ENCODE measurements at regions not wholly inside any gene's neighbourhood (a gene's known extent, or its start where the extent isn't known, plus 50 kb on each side); places are given as distances from the start of the nearest gene placed in this dataset.

DNA sequence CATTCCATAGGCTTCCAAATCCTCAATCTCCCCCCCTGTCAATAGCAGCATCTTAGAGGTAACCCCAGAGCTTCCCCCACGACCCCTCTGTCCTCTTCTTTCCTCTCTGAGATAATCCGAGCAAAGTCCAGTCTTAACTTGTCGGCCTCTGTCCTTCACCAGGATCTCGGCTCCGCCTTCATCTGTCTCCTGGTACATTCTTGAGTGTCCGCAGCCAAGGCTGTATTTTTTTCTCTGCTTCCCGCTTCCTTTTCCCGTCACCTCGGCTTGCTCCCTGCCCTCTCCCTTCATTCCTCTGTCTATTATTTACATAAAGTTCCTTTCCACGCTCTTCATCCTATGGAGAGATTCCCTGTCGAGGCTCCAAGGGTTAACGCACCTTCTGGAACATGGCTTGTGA, 153.9 kb upstream of the GSC start:
- TF ChIP-seq, protein P1, sequence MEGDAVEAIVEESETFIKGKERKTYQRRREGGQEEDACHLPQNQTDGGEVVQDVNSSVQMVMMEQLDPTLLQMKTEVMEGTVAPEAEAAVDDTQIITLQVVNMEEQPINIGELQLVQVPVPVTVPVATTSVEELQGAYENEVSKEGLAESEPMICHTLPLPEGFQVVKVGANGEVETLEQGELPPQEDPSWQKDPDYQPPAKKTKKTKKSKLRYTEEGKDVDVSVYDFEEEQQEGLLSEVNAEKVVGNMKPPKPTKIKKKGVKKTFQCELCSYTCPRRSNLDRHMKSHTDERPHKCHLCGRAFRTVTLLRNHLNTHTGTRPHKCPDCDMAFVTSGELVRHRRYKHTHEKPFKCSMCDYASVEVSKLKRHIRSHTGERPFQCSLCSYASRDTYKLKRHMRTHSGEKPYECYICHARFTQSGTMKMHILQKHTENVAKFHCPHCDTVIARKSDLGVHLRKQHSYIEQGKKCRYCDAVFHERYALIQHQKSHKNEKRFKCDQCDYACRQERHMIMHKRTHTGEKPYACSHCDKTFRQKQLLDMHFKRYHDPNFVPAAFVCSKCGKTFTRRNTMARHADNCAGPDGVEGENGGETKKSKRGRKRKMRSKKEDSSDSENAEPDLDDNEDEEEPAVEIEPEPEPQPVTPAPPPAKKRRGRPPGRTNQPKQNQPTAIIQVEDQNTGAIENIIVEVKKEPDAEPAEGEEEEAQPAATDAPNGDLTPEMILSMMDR (IDR thresholded peaks at IDR 0.05) = no peak
- TF ChIP-seq, protein P2, sequence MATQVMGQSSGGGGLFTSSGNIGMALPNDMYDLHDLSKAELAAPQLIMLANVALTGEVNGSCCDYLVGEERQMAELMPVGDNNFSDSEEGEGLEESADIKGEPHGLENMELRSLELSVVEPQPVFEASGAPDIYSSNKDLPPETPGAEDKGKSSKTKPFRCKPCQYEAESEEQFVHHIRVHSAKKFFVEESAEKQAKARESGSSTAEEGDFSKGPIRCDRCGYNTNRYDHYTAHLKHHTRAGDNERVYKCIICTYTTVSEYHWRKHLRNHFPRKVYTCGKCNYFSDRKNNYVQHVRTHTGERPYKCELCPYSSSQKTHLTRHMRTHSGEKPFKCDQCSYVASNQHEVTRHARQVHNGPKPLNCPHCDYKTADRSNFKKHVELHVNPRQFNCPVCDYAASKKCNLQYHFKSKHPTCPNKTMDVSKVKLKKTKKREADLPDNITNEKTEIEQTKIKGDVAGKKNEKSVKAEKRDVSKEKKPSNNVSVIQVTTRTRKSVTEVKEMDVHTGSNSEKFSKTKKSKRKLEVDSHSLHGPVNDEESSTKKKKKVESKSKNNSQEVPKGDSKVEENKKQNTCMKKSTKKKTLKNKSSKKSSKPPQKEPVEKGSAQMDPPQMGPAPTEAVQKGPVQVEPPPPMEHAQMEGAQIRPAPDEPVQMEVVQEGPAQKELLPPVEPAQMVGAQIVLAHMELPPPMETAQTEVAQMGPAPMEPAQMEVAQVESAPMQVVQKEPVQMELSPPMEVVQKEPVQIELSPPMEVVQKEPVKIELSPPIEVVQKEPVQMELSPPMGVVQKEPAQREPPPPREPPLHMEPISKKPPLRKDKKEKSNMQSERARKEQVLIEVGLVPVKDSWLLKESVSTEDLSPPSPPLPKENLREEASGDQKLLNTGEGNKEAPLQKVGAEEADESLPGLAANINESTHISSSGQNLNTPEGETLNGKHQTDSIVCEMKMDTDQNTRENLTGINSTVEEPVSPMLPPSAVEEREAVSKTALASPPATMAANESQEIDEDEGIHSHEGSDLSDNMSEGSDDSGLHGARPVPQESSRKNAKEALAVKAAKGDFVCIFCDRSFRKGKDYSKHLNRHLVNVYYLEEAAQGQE (IDR thresholded peaks at IDR 0.05; ENCODE audit: insufficient read depth in 1 of 2, low read depth in 2 of 2, low read length in 1 of 2) = no peak
